ENCODE measurements at regions not wholly inside any gene's neighbourhood (a gene's known extent, or its start where the extent isn't known, plus 50 kb on each side); places are given as distances from the start of the nearest gene placed in this dataset.

- TF ChIP-seq POLR2A (IDR thresholded peaks at IDR 0.05; ENCODE audit: low read depth, low read length) (no peak), TAF1 (IDR thresholded peaks at IDR 0.05; ENCODE audit: low read depth, low read length) (no peak), POLR2AphosphoS5 (IDR thresholded peaks at IDR 0.05; ENCODE audit: low read depth, low read length) (no peak), PAX5 (IDR thresholded peaks at IDR 0.05; ENCODE audit: insufficient read depth, low read length, severe bottlenecking) (no peak)
These were observed 190.8 kb upstream of the HES1 start for GRCh38 chr3:193945143-193945542.
